HG03159 (cell line): ENCODE measurements at regions not wholly inside any gene's neighbourhood (a gene's known extent, or its start where the extent isn't known, plus 50 kb on each side); places are given as distances from the start of the nearest gene placed in this dataset.

Experiments used
- ATAC-seq: cut with Tn5 transposase; IDR thresholded peaks from one replicate; pipeline ENCODE4 v1.9.1; 2021; ENCODE audit warnings: mild to moderate bottlenecking, moderate library complexity; ENCODE audit not compliant: unreplicated experiment

DNA sequence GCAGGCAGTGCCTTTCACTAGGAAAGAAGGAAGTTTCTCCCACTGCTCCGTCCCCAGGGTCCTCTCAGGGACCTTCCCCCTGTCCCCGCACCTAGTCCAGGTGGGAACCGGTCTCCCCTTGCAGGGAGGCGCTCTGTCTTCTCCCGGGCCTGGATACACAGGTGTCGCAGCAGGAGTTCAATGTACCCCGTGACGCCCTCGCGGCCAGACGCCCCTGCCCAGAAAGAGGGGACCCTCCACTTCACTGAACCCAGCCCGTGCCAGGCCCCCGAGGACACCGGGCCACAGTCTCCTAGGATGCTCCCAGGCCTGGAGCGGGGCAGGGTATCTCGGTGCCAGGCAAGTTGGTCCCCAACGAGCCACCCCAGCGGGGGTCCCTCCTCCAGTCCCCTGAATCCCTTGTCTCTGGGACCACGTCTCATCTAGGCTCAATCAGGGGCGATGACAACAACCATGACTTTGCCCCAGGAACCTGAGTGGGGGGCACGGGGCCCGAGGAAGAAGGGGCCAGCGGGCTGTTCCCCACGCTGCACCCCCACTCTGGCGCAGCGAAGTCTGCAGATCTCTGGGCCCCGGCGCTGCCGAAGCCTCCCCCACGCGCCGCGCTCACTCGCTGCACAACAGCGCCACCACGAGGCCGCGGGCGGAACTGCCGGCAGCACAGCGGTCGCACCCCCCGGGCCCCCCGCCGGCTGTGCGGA is 103.0 kb downstream of the EDN3 start:
- ATAC-seq, result no peak

DNA sequence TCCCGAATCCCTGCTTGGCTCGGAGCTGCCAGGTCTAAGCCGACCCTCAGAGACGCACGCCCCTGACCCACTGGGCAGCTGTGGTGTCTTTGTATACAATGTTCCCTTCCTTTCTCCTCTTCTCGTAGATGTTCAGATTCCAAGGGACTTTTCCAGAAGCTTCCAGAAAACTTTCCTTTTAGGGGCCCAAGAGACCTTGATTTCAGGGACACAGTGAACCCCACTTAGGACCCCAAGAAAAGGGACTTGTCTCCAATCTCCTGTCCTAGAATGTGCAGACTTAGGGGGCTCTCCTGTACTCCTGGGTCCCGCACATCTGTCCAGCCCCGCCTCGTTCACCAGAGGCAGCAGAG is 103.5 kb downstream of the EDN3 start:
- no peak for ATAC-seq

GRCh38 chr20:59404749-59405148 is 104.3 kb downstream of the EDN3 start:
- ATAC-seq, result no peak

GRCh38 chr20:59405226-59406200 is 105.1 kb downstream of the EDN3 start:
- ATAC-seq, result no peak

- ATAC-seq, result no peak
Measured at GRCh38 chr20:59406446-59406845, 106.0 kb downstream of the EDN3 start.

DNA sequence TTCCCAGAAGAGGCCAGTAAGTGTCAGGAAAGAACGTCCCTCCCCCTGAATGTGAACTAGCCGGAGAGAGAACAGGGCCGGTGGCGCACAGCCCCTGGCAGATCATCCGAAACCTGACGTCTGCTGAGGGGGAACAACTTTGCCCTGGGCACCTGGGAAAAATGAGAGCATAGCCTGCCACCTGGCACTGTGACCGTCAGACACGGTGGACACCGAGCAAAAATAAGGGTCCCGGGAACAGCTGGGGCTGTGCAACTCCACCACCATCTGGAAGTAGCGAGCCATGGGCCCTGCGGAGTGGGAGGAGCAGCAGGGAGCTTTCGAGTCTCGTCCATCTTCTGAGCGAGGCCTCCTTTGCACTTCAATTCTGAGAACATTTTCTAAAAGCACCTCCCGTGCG is 110.8 kb downstream of the EDN3 start:
- no peak for ATAC-seq

DNA sequence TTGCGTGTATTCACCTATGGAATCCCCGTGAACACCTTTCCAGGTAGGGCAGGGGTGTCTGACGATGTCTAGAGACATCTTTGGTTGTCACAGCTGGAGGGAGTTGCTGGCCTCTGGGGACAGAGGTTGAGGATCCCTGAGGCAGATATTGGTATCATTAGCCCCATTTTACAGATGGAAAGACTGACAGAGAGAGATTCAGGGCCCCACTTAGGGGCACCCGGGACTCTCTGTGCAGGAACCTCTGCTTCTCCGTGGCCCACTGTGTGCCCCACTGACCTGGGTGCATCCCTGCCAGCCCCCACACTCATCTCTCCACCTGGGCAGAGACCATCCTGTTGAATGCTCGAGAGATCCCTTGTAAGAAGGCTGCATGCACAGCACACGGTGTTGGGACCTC is 111.2 kb downstream of the EDN3 start:
- ATAC-seq, result no peak

DNA sequence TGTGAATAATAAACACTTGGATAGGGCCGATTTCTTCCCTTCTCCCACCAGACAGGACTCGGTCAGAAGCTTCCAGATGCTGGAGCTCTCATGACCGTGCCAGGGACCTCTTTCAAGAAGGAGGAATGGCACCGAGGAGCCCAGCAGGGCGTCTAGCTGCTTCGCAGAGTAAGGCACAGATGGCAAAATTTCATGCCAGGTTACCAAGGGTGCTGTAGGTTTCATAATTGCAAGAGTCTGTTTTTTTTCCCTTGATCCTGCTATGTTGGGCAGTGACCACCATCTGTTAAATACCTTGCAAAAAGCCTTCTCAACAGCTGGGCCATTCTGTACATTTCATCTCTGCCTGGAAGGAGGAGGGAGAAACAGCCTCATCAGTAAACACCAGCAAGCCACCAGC is 111.8 kb downstream of the EDN3 start:
- no peak for ATAC-seq

DNA sequence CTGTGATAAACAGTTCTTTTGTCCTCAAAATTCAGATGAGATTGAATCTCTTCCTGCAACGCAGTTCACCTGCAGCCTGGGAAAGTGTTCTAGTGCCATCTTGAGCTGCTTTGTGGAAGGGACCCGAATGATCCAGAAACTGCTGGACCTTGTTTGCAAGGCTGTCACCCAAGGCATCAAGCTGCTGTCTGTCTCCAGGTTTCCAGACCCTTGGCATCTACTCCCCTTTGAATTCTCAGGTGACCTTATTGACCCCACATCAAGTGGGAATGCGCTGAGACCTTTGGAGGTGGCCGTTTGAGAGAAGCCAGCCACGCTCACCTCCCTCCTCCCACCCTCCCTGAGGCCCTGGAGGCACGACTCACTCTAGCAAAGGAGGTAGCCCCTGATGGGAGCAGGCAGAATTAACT is 112.5 kb downstream of the EDN3 start:
- no peak for ATAC-seq

- no peak for ATAC-seq
Measured at GRCh38 chr20:59413326-59413865, 113.0 kb downstream of the EDN3 start.

GRCh38 chr20:59414936-59415623 is 114.7 kb downstream of the EDN3 start:
- ATAC-seq, result no peak

GRCh38 chr20:59416916-59417315 is 116.5 kb downstream of the EDN3 start:
- ATAC-seq, result no peak

- no peak for ATAC-seq
Measured at GRCh38 chr20:59421089-59421488, 120.7 kb downstream of the EDN3 start.

DNA sequence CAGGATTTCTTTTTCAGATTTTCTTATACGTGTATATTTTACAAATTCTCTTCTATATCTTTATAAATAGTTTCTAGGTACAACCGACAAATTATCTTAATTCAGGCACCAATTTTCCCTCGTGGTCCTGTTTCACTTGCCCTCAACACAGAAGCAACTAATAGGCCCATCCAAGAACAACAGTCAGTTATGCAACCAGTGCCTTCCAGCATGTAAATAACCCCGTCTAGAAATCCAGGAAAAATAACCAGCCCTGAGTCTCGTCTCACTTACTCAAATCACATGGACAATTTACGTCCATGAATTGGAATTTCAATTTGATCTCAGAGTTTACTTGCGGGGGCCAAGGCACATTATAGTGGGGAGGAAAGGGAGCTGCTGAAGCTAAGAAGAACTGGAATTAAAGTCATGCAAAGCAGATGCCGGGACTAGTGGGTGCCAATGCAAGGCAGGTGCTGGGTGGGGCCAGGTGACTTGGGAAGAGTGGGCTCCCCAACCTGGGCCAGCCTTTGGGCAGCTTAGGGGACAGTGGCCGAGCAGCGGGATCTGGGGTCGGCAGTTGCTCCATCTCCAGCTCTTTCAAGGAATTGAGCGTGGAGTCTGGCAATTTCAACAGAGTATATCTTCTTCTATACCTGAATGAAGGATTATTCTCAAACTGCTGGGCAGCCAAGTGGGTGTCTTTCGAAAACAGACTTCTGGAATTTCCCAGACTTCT is 121.7 kb downstream of the EDN3 start:
- no peak for ATAC-seq

DNA sequence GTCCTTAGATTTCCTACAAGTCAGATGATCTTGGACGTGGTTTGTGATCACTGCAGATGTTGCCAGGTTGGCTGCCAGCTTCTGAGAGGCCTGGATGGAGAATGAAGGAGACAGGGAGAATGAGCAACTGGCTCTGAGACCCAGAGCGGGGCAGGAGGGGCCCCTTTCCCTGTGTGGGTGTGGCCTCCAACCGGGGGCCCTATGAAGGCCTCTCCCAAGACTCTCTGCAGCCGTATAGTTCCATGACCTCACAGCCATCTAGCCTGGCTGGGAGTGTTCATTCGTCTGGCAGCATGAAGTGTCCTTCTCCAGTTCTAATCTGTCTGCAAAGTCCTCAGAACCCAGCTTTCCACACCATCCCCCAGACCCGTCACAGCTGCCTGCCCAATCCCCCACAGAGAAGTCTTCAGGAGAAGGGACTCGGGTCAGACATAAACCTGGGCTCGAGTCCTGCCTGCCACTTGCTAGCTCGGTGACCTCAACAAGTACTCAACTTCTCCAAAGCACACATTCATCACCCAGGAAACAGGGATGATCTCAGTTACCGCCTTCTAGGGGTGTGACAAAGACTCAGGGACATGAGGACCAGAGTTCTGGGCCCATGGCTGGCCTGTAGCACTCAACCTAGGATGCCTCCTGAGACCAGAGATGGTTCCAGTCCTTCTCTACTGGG is 122.6 kb downstream of the EDN3 start:
- no peak for ATAC-seq

DNA sequence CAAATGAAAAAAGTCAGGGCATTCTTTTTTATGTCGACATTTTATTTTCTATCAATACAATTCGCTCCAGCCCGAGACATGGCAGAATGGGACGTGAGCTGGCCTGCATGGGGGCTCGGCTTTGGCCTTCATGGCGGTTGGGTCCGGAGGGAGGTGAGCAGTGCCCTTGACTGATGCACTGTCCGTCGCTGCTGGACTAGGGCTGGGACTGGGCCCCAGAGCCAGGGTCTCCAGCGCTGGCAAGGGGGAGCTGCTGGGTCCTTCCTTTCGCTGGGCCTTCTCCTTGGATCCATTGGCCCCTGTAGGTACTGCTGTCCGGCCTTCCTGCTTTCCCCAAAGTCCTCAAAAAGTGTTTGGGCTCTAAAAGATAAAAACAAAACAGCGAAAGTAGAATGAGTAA is 124.6 kb downstream of the EDN3 start:
- no peak for ATAC-seq

DNA sequence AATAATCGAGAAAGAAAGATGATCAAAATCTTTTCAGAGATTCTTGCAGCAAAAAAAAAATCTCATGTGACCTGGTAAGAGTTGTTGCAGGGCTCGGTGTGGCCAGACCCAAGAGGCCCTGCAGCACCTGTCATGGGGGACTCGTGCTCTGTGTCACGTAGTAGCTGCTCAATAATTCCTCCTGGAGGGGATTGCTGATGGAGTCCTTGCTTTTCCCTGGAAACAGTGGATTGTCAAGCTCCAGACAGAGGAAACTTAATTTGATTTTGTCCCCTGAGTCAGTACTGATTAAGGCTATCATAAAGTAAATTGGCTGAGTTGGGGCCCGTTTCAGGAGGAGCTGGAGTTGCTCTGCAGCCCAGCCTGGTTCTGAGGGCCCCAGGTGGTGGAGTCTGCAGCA is 125.2 kb downstream of the EDN3 start:
- ATAC-seq, result no peak

DNA sequence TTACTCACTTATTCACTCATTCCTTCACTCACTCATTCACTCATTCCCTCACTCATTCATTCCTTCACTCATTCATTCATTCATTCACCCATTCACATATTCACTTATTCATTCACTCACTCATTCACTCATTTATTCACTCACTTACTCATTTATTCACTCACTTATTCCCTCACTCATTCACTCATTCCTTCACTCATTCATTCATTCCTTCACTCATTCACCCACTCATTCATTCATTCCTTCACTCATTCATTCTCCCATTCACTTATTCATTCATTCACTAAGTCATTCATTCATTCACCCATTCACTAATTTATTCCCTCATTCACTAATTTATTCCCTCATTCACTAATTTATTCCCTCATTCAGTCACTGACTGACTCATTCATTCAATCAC is 127.6 kb downstream of the EDN3 start:
- no peak for ATAC-seq

GRCh38 chr20:59428441-59429205 is 128.2 kb downstream of the EDN3 start:
- no peak for ATAC-seq
